Retinal pigment epithelial cell (primary cell): ENCODE measurements at regions not wholly inside any gene's neighbourhood (a gene's known extent, or its start where the extent isn't known, plus 50 kb on each side); places are given as distances from the start of the nearest gene placed in this dataset.

Source experiments
- DNase-seq: peaks from one replicate; pipeline ENCODE4 v3.0.0-alpha.2; 2010; ENCODE audit warnings: low read depth
- H3K4me3 ChIP-seq: 2 replicates; pipeline ENCODE4 v1.5.1; 2011; ENCODE audit warnings: mild to moderate bottlenecking, low read length, control low read depth, moderate library complexity
- CTCF ChIP-seq: conservative IDR thresholded peaks from 2 replicates; pipeline ENCODE4 v1.5.1; 2011; ENCODE audit warnings: low read depth, low read length, control low read depth, inconsistent platforms

DNA sequence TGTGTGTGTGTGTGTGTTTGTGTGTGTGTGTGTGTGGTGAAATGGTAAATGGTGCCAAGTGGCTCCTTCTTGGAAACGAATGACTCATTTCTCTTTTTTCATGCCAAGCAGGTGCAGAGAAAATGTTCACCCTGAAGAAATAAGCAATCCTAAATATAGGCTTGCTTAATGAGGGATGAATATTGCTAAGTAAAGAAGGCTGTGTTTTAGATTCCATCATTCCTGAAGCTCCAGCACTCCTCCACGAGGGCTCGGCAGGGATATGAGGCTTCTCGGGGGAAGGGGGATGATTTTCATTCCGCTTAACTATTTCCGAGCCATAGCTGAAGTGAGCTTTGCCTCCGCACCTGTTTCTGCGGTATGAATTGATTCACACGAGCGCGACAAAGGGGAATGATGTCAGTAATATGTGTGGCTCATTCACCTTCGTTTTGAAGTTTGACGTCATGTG, 72.9 kb downstream of the TSN start:
- H3K4me3 ChIP-seq, result no peak overlapping the region
- TF ChIP-seq CTCF, result no peak
- DNase-seq, result peak; percentile 54

DNA sequence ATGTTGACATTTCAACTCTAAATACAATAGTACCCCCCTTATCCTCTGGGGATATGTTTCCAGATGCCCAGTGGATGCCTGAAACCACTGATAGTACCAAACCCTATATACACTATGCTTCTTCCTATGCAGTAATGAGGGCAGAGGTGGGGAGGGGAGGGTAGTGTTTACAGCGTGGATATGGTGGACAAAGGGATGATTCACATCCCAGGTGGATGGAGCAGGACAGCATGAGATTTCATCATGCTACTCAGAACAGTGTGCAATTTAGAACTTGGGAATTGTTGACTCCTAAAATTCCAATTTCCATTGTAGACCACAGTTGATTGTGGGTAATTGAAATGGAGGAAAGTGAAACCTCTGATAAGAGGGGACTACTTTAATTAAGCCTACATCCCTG, 75.4 kb downstream of the TSN start:
- TF ChIP-seq CTCF, result no peak
- H3K4me3 ChIP-seq, result no peak overlapping the region
- no peak for DNase-seq

- DNase-seq, result no peak
- no peak overlapping the region for H3K4me3 ChIP-seq
- no peak for TF ChIP-seq CTCF
Observed at GRCh38 chr2:121831841-121832240, 76.4 kb downstream of the TSN start.

DNA sequence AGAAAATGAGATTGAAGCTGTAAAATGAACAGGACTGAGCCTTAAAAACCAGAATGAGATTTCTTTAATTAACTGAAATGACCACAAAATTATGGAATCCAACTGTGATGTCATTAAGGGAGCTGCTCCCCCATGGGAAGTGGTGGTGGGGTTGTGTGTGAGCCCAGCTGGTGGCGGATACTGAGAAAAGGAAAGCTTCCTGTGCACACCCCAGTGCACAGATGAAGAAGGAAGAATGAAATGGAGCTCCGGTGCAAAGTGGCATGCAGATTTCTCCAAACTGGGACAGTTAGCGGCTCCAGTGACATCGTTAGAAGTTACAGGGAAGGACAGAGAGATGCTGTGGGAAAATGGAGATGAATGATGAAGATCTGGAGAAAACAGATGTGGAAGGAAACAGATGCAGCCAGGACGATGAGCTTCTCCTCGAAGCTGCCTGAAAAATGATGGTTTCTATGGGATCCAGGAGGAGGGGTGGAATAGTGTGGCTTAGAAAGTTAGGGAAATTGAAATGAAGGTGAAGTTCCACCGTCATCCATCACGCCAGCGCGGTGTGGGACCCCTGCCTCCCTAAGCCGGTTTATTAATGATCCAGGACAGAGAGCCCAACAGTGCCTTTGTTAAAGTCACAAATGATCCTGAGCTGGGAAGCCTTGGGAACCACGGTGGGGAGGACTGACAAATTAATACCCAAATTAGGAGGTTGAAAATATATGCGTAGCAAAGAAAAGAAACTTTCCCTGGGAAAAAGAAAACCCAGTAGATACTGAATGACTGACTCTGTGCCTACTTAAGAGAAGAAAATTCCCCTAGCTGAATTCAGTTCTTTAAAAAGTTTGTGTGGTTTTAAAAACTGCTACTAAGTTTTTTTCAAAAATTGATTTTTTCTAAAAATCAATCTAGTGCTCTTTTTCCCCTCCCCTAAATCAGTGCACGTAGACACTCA, 77.2 kb downstream of the TSN start:
- H3K4me3 ChIP-seq, result no peak overlapping the region
- no peak for DNase-seq
- no peak for TF ChIP-seq CTCF

- no peak for DNase-seq
- TF ChIP-seq CTCF, result no peak
- H3K4me3 ChIP-seq, result no peak overlapping the region
Observed at GRCh38 chr2:121833358-121833723, 77.9 kb downstream of the TSN start.

DNA sequence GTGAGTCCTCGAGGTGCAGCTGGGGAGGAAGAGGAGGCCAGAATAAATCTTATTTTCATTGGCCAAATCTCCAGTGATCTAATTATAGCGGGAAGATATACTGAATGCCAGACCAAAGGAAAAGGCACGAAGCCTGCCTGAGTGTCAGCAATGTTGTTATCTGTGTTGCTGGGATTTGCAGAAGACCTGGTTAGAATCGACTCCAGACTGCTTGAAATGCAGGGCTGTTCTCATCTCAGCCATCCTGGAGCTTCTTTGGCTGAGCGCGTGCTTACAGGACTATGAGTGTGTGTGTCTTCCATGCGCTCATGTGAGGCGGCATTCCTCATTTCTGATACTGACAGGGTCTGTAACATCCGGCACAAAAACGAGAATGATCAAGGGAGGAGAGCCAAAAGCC, 81.2 kb downstream of the TSN start:
- no peak for TF ChIP-seq CTCF
- H3K4me3 ChIP-seq, result no peak overlapping the region
- no peak for DNase-seq

DNA sequence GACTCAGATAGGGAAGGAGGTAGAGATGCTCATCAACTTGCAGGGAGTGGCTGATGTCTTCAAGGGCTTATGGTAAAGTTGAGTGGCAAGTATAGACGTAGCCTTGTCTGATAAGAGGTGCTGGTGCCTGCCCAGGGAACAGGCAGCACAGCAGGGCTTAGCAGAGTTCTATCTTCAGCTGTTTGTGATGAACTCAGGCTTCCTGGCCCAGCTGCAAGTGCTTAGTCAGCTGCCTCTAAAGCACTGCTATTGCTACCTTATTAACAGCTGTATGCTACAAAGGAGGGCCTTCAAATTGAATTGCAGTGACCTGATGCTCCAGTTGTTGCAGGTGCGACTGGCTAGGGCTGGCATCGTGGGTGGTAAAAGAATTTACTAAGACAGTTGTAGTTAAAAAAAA, 82.1 kb downstream of the TSN start:
- no peak for TF ChIP-seq CTCF
- H3K4me3 ChIP-seq, result no peak overlapping the region
- no peak for DNase-seq
